ENCODE measurements at regions not wholly inside any gene's neighbourhood (a gene's known extent, or its start where the extent isn't known, plus 50 kb on each side); places are given as distances from the start of the nearest gene placed in this dataset.
"Not testable (repeated sequence)": the region's sequence is repeated elsewhere in the genome, so short reads cannot be mapped to it uniquely, and the experiment has no call there.

- dilution Hi-C loops (cut with MboI; ENCODE audit: extremely low pct_ligation_motif_present, low sequenced_read_pairs), result no loop called here
- no peak overlapping the region for H3K4me2 ChIP-seq (ENCODE audit: control insufficient read depth, extremely low read depth, insufficient read depth, low read depth, low read length)
- no peaks in the 10 kb centered on the region for H3K4me1 ChIP-seq (ENCODE audit: control insufficient read depth, extremely low read depth, insufficient read depth, low read length)
- no peak overlapping the region for H3K4me3 ChIP-seq (ENCODE audit: control insufficient read depth in 2 of 3, extremely low read depth in 1 of 3, insufficient read depth in 2 of 3, low read depth in 1 of 3, low read length in 3 of 3)
- no peak for FAIRE-seq
- no peaks in the 10 kb centered on the region for H3K36me3 ChIP-seq (ENCODE audit: control insufficient read depth in 2 of 2, extremely low read depth in 1 of 2, insufficient read depth in 2 of 2, low read length in 2 of 2)
- no peaks in the 10 kb centered on the region for H3K79me2 ChIP-seq (ENCODE audit: control insufficient read depth, insufficient read depth, low read length)
- no peak overlapping the region for H3K9ac ChIP-seq (ENCODE audit: control insufficient read depth, extremely low read depth, insufficient read depth, low read length)
- no peaks in the 10 kb centered on the region for H4K20me1 ChIP-seq (ENCODE audit: control insufficient read depth, extremely low read depth, insufficient read depth, low read length)
- H3K9me1 ChIP-seq (ENCODE audit: control insufficient read depth, extremely low read depth, insufficient read depth, low read length), result no peaks in the 10 kb centered on the region
- DNase-seq (ENCODE audit: low read depth, low spot score), result no peak
- no peak overlapping the region for H3K27ac ChIP-seq (ENCODE audit: control insufficient read depth, insufficient read depth, low read length)
- H3K27me3 ChIP-seq (ENCODE audit: control insufficient read depth, extremely low read depth, insufficient read depth, low read length), result no peaks in the 10 kb centered on the region
- H2AFZ ChIP-seq (ENCODE audit: control insufficient read depth, low read length), result no peak overlapping the region
- TF ChIP-seq EZH2 (IDR thresholded peaks at IDR 0.05; ENCODE audit: low read length) (no peak), CTCF (optimal IDR thresholded peaks at IDR 0.05 in 1 of 3, IDR thresholded peaks at IDR 0.05 in 1 of 3, conservative IDR thresholded peaks at IDR 0.05 in 1 of 3; ENCODE audit: extremely low read depth in 1 of 3, insufficient read depth in 2 of 3, low read length in 3 of 3) (no peak)
- no peaks in the 10 kb centered on the region for H3K9me3 ChIP-seq (ENCODE audit: control insufficient read depth, low read depth, low read length)
Observed at GRCh38 chr5:67921004-67921601, 294.5 kb upstream of the PIK3R1 start.

- H3K9me1 ChIP-seq (ENCODE audit: control insufficient read depth, extremely low read depth, insufficient read depth, low read length); H3K9ac ChIP-seq (ENCODE audit: control insufficient read depth, extremely low read depth, insufficient read depth, low read length); H3K4me2 ChIP-seq (ENCODE audit: control insufficient read depth, extremely low read depth, insufficient read depth, low read depth, low read length); H3K27ac ChIP-seq (ENCODE audit: control insufficient read depth, insufficient read depth, low read length); H3K4me3 ChIP-seq (ENCODE audit: control insufficient read depth in 2 of 3, extremely low read depth in 1 of 3, insufficient read depth in 2 of 3, low read depth in 1 of 3, low read length in 3 of 3); H3K27me3 ChIP-seq (ENCODE audit: control insufficient read depth, extremely low read depth, insufficient read depth, low read length); H3K9me3 ChIP-seq (ENCODE audit: control insufficient read depth, low read depth, low read length); H3K4me1 ChIP-seq (ENCODE audit: control insufficient read depth, extremely low read depth, insufficient read depth, low read length); FAIRE-seq; H3K36me3 ChIP-seq (ENCODE audit: control insufficient read depth in 2 of 2, extremely low read depth in 1 of 2, insufficient read depth in 2 of 2, low read length in 2 of 2); dilution Hi-C loops (cut with MboI; ENCODE audit: extremely low pct_ligation_motif_present, low sequenced_read_pairs); DNase-seq (ENCODE audit: low read depth, low spot score); H4K20me1 ChIP-seq (ENCODE audit: control insufficient read depth, extremely low read depth, insufficient read depth, low read length); H3K79me2 ChIP-seq (ENCODE audit: control insufficient read depth, insufficient read depth, low read length); H2AFZ ChIP-seq (ENCODE audit: control insufficient read depth, low read length): not testable (repeated sequence)
Observed at GRCh38 chr5:67919532-67919931, 296.0 kb upstream of the PIK3R1 start.

GRCh38 chr5:67917561-67917960, 298.0 kb upstream of the PIK3R1 start:
- Histone ChIP-seq H3K36me3 (ENCODE audit: control insufficient read depth in 2 of 2, extremely low read depth in 1 of 2, insufficient read depth in 2 of 2, low read length in 2 of 2) (no peaks in the 10 kb centered on the region), H3K9me3 (ENCODE audit: control insufficient read depth, low read depth, low read length) (no peaks in the 10 kb centered on the region), H3K27ac (ENCODE audit: control insufficient read depth, insufficient read depth, low read length) (no peak overlapping the region), H3K4me2 (ENCODE audit: control insufficient read depth, extremely low read depth, insufficient read depth, low read depth, low read length) (no peak overlapping the region), H3K4me3 (ENCODE audit: control insufficient read depth in 2 of 3, extremely low read depth in 1 of 3, insufficient read depth in 2 of 3, low read depth in 1 of 3, low read length in 3 of 3) (no peak overlapping the region), H3K9ac (ENCODE audit: control insufficient read depth, extremely low read depth, insufficient read depth, low read length) (no peak overlapping the region), H3K79me2 (ENCODE audit: control insufficient read depth, insufficient read depth, low read length) (no peaks in the 10 kb centered on the region), H3K4me1 (ENCODE audit: control insufficient read depth, extremely low read depth, insufficient read depth, low read length) (no peaks in the 10 kb centered on the region), H3K9me1 (ENCODE audit: control insufficient read depth, extremely low read depth, insufficient read depth, low read length) (no peaks in the 10 kb centered on the region), H4K20me1 (ENCODE audit: control insufficient read depth, extremely low read depth, insufficient read depth, low read length) (no peaks in the 10 kb centered on the region), H3K27me3 (ENCODE audit: control insufficient read depth, extremely low read depth, insufficient read depth, low read length) (no peaks in the 10 kb centered on the region), H2AFZ (ENCODE audit: control insufficient read depth, low read length) (no peak overlapping the region)
- FAIRE-seq, result no peak
- DNase-seq (ENCODE audit: low read depth, low spot score), result no peak
- TF ChIP-seq CTCF (optimal IDR thresholded peaks at IDR 0.05 in 1 of 3, IDR thresholded peaks at IDR 0.05 in 1 of 3, conservative IDR thresholded peaks at IDR 0.05 in 1 of 3; ENCODE audit: extremely low read depth in 1 of 3, insufficient read depth in 2 of 3, low read length in 3 of 3), result no peak
- no peak for TF ChIP-seq EZH2 (IDR thresholded peaks at IDR 0.05; ENCODE audit: low read length)
- dilution Hi-C loops (cut with MboI; ENCODE audit: extremely low pct_ligation_motif_present, low sequenced_read_pairs), result no loop called here
